ENCODE measurements at regions not wholly inside any gene's neighbourhood (a gene's known extent, or its start where the extent isn't known, plus 50 kb on each side); places are given as distances from the start of the nearest gene placed in this dataset.
A peak's percentile ranks its signal among the peaks of the same experiment; 100 is the strongest.
"Not testable (repeated sequence)": the region's sequence is repeated elsewhere in the genome, so short reads cannot be mapped to it uniquely, and the experiment has no call there.

- no peaks in the 10 kb centered on the region for H3K27me3 ChIP-seq
- intact Hi-C loops (cut with DNase I) = no loop called here
- H3K9me3 ChIP-seq = no peaks in the 10 kb centered on the region
- 86 to 93% methylated on average over 2 of the region's 2 CpGs for WGBS, 2 donors
- TF ChIP-seq POLR2AphosphoS5 (IDR thresholded peaks at IDR 0.05) = no peak
- no peak for TF ChIP-seq EP300 (IDR thresholded peaks at IDR 0.05)
- no peak for TF ChIP-seq CTCF (IDR thresholded peaks at IDR 0.05)
- no peak for TF ChIP-seq POLR2A (IDR thresholded peaks at IDR 0.05)
- no peaks in the 10 kb centered on the region for H3K4me1 ChIP-seq
- no peak overlapping the region for H3K27ac ChIP-seq
- H3K36me3 ChIP-seq = no peaks in the 10 kb centered on the region
- DNase-seq = peak; percentile 12
- H3K4me3 ChIP-seq = no peak overlapping the region
Measured at GRCh38 chr22:48069256-48069655, 1306.8 kb downstream of the TBC1D22A start.

GRCh38 chr22:48068323-48068885 lies 1306.0 kb downstream of the TBC1D22A start:
- peak; percentile 35 for DNase-seq
- Histone ChIP-seq H3K27ac (no peak overlapping the region), H3K4me1 (no peaks in the 10 kb centered on the region), H3K9me3 (no peaks in the 10 kb centered on the region), H3K4me3 (no peak overlapping the region), H3K27me3 (no peaks in the 10 kb centered on the region), H3K36me3 (no peaks in the 10 kb centered on the region)
- intact Hi-C loops (cut with DNase I) = no loop called here
- TF ChIP-seq POLR2AphosphoS5 (IDR thresholded peaks at IDR 0.05) = no peak
- TF ChIP-seq EP300 (IDR thresholded peaks at IDR 0.05) = no peak
- no peak for TF ChIP-seq POLR2A (IDR thresholded peaks at IDR 0.05)
- TF ChIP-seq CTCF (IDR thresholded peaks at IDR 0.05) = no peak
- 79 to 90% methylated on average over 18 of the region's 18 CpGs for WGBS, 2 donors

- intact Hi-C loops (cut with DNase I) = no loop called here
- 84 to 85% methylated on average over 7 of the region's 7 CpGs for WGBS, 2 donors
- no peak overlapping the region for H3K27ac ChIP-seq
Measured at GRCh38 chr22:48065892-48066291, 1303.4 kb downstream of the TBC1D22A start.

GRCh38 chr22:48061726-48062125 lies 1299.3 kb downstream of the TBC1D22A start:
- intact Hi-C loops (cut with DNase I) = no loop called here
- no peak for DNase-seq
- Histone ChIP-seq H3K27ac (no peak overlapping the region), H3K36me3 (no peaks in the 10 kb centered on the region), H3K27me3 (peaks cover 0 to 16% (median 4%) of the 10 kb centered on the region in 3 donors), H3K4me1 (no peaks in the 10 kb centered on the region), H3K4me3 (no peak overlapping the region), H3K9me3 (no peaks in the 10 kb centered on the region)
- no peak for TF ChIP-seq EP300 (IDR thresholded peaks at IDR 0.05)
- no peak for TF ChIP-seq POLR2AphosphoS5 (IDR thresholded peaks at IDR 0.05)
- TF ChIP-seq CTCF (IDR thresholded peaks at IDR 0.05) = no peak
- no peak for TF ChIP-seq POLR2A (IDR thresholded peaks at IDR 0.05)
- 70 to 75% methylated on average over 4 of the region's 4 CpGs for WGBS, 2 donors

More at GRCh38 chr22:48065892-48066291, 1303.4 kb downstream of the TBC1D22A start:
- Histone ChIP-seq H3K4me1 (no peaks in the 10 kb centered on the region), H3K36me3 (no peaks in the 10 kb centered on the region), H3K27me3 (no peaks in the 10 kb centered on the region), H3K4me3 (no peak overlapping the region), H3K9me3 (no peaks in the 10 kb centered on the region)
- TF ChIP-seq EP300 (IDR thresholded peaks at IDR 0.05) = no peak
- no peak for TF ChIP-seq CTCF (IDR thresholded peaks at IDR 0.05)
- no peak for TF ChIP-seq POLR2A (IDR thresholded peaks at IDR 0.05)
- TF ChIP-seq POLR2AphosphoS5 (IDR thresholded peaks at IDR 0.05) = no peak
- DNase-seq = peak; percentile 48

- Histone ChIP-seq H3K27me3 (peaks cover 0 to 21% (median 4%) of the 10 kb centered on the region in 3 donors), H3K36me3 (no peaks in the 10 kb centered on the region), H3K4me1 (no peaks in the 10 kb centered on the region), H3K4me3 (no peak overlapping the region), H3K9me3 (no peaks in the 10 kb centered on the region), H3K27ac (no peak overlapping the region)
- TF ChIP-seq POLR2A (IDR thresholded peaks at IDR 0.05) (no peak), EP300 (IDR thresholded peaks at IDR 0.05) (no peak)
- 75 to 83% methylated on average over 7 of the region's 7 CpGs for WGBS, 2 donors
- intact Hi-C loops (cut with DNase I) = no loop called here
- DNase-seq = no peak
Measured at GRCh38 chr22:48060266-48060665, 1297.8 kb downstream of the TBC1D22A start.

GRCh38 chr22:48059521-48059920 lies 1297.1 kb downstream of the TBC1D22A start:
- intact Hi-C loops (cut with DNase I); H3K27ac ChIP-seq; H3K9me3 ChIP-seq; H3K36me3 ChIP-seq; DNase-seq; H3K4me1 ChIP-seq; H3K4me3 ChIP-seq: not testable (repeated sequence)
- peaks cover 0 to 21% (median 4%) of the 10 kb centered on the region in 3 donors for H3K27me3 ChIP-seq
- WGBS, 2 donors = 96 to 99% methylated on average over 4 of the region's 4 CpGs
